ENCODE measurements at regions not wholly inside any gene's neighbourhood (a gene's known extent, or its start where the extent isn't known, plus 50 kb on each side); places are given as distances from the start of the nearest gene placed in this dataset.

DNA sequence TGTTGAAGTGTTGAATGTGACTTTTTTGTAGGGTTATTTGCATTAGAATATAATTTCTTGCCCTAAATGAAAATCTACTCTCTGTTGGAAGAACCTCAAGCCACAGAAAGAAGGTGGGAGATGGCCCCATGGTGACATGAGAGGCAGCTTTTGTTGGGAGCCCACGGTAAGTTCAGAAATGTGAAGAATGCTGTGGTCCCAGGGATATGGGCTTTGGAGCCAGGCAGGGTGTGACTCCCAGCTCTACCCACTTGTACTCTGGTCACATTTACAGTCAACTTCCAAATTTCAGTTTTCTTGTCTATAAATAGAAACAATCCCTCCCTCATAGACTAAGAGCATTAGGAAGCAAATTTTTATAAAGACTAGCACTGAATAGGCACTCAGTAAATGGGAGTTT, 177.8 kb downstream of the RAB28 start:
- Histone ChIP-seq H3K9me2 (ENCODE audit: insufficient read depth, low read length) (no peaks in the 10 kb centered on the region), H3K27me3 (ENCODE audit: insufficient read depth, low read depth, low read length) (no peaks in the 10 kb centered on the region), H3K9ac (ENCODE audit: low read length) (no peak overlapping the region), H4K20me1 (ENCODE audit: insufficient read depth) (no peaks in the 10 kb centered on the region), H3K27ac (ENCODE audit: low read length) (no peak overlapping the region), H3K4me2 (ENCODE audit: low read length) (no peak overlapping the region), H3K4me3 (ENCODE audit: low read length) (no peak overlapping the region), H3K36me3 (ENCODE audit: insufficient read depth, low read length) (no peaks in the 10 kb centered on the region), H2AFZ (ENCODE audit: low read depth, low read length) (no peak overlapping the region), H3F3A (ENCODE audit: insufficient read depth, low read length, poor library complexity, severe bottlenecking) (no peaks in the 10 kb centered on the region), H3K79me2 (replicated peaks; ENCODE audit: insufficient read depth, low read length) (no peaks in the 10 kb centered on the region), H3K9me3 (ENCODE audit: low read length) (no peaks in the 10 kb centered on the region)
- no peak for TF ChIP-seq EP300 (conservative IDR thresholded peaks at IDR 0.05; ENCODE audit: poor library complexity, severe bottlenecking)
- TF ChIP-seq EZH2 (IDR thresholded peaks at IDR 0.05; ENCODE audit: borderline replicate concordance, insufficient read depth, low read length, poor library complexity, severe bottlenecking) = no peak
- no peak for TF ChIP-seq MXI1 (conservative IDR thresholded peaks at IDR 0.05; ENCODE audit: poor library complexity, severe bottlenecking)

DNA sequence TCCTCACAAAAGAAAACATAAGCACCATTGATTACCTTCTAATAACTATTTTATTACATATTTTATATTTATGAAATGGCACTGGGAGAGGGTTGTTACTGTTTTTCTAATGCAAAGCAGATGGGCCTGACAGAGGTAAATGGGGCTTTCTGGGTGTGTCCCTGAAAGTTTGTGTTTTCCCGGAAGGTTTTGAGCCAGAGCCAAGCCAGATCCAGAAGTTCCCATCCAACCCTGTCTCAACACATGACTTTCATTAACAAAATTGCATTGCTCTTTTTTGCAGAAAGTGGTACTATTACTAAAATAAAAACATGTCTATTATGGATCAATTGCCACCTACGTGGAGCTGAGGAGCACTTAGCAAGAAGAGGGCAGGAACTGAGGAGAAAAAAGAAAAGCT, 181.3 kb downstream of the RAB28 start:
- Histone ChIP-seq H3K79me2 (replicated peaks; ENCODE audit: insufficient read depth, low read length) (no peaks in the 10 kb centered on the region), H2AFZ (ENCODE audit: low read depth, low read length) (no peak overlapping the region), H3K36me3 (ENCODE audit: insufficient read depth, low read length) (no peaks in the 10 kb centered on the region), H3K27ac (ENCODE audit: low read length) (no peak overlapping the region), H3K9me3 (ENCODE audit: low read length) (no peaks in the 10 kb centered on the region), H3K4me3 (ENCODE audit: low read length) (no peak overlapping the region), H3K27me3 (ENCODE audit: insufficient read depth, low read depth, low read length) (no peaks in the 10 kb centered on the region), H3F3A (ENCODE audit: insufficient read depth, low read length, poor library complexity, severe bottlenecking) (no peaks in the 10 kb centered on the region), H3K4me2 (ENCODE audit: low read length) (no peak overlapping the region), H4K20me1 (ENCODE audit: insufficient read depth) (no peaks in the 10 kb centered on the region), H3K9ac (ENCODE audit: low read length) (no peak overlapping the region), H3K9me2 (ENCODE audit: insufficient read depth, low read length) (no peaks in the 10 kb centered on the region)
- TF ChIP-seq SMC3 (conservative IDR thresholded peaks at IDR 0.05; ENCODE audit: poor library complexity) (no peak), RAD21 (conservative IDR thresholded peaks at IDR 0.05) (no peak), POLR2AphosphoS5 (IDR thresholded peaks at IDR 0.05) (no peak), MXI1 (conservative IDR thresholded peaks at IDR 0.05; ENCODE audit: poor library complexity, severe bottlenecking) (no peak), TAF1 (IDR thresholded peaks at IDR 0.05; ENCODE audit: low read depth) (no peak), EZH2 (IDR thresholded peaks at IDR 0.05; ENCODE audit: borderline replicate concordance, insufficient read depth, low read length, poor library complexity, severe bottlenecking) (no peak), EP300 (conservative IDR thresholded peaks at IDR 0.05; ENCODE audit: poor library complexity, severe bottlenecking) (no peak)
- TF ChIP-seq, protein P1, sequence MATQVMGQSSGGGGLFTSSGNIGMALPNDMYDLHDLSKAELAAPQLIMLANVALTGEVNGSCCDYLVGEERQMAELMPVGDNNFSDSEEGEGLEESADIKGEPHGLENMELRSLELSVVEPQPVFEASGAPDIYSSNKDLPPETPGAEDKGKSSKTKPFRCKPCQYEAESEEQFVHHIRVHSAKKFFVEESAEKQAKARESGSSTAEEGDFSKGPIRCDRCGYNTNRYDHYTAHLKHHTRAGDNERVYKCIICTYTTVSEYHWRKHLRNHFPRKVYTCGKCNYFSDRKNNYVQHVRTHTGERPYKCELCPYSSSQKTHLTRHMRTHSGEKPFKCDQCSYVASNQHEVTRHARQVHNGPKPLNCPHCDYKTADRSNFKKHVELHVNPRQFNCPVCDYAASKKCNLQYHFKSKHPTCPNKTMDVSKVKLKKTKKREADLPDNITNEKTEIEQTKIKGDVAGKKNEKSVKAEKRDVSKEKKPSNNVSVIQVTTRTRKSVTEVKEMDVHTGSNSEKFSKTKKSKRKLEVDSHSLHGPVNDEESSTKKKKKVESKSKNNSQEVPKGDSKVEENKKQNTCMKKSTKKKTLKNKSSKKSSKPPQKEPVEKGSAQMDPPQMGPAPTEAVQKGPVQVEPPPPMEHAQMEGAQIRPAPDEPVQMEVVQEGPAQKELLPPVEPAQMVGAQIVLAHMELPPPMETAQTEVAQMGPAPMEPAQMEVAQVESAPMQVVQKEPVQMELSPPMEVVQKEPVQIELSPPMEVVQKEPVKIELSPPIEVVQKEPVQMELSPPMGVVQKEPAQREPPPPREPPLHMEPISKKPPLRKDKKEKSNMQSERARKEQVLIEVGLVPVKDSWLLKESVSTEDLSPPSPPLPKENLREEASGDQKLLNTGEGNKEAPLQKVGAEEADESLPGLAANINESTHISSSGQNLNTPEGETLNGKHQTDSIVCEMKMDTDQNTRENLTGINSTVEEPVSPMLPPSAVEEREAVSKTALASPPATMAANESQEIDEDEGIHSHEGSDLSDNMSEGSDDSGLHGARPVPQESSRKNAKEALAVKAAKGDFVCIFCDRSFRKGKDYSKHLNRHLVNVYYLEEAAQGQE (IDR thresholded peaks at IDR 0.05; ENCODE audit: borderline replicate concordance) = no peak
- TF ChIP-seq, protein P2, sequence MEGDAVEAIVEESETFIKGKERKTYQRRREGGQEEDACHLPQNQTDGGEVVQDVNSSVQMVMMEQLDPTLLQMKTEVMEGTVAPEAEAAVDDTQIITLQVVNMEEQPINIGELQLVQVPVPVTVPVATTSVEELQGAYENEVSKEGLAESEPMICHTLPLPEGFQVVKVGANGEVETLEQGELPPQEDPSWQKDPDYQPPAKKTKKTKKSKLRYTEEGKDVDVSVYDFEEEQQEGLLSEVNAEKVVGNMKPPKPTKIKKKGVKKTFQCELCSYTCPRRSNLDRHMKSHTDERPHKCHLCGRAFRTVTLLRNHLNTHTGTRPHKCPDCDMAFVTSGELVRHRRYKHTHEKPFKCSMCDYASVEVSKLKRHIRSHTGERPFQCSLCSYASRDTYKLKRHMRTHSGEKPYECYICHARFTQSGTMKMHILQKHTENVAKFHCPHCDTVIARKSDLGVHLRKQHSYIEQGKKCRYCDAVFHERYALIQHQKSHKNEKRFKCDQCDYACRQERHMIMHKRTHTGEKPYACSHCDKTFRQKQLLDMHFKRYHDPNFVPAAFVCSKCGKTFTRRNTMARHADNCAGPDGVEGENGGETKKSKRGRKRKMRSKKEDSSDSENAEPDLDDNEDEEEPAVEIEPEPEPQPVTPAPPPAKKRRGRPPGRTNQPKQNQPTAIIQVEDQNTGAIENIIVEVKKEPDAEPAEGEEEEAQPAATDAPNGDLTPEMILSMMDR (IDR thresholded peaks at IDR 0.05; ENCODE audit: poor library complexity, severe bottlenecking) = no peak

DNA sequence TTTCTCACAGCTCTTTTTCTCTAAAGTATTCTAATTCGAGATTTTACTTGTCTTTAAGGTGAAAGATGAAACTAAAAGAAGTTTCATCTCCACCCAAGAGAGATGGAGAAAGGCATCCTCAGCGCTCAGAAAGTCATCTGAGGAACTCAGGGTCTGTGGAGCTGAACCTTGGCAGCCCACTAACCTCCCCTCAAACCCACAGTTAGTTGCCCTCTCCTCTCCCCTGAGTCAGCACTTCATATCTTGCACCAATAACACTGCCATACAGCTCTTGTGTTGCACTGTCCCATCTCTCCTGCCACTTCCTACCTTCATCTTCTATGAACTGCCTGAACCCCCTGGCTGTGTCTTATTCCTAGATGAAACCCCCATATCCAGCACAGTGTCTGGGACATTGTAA, 184.8 kb downstream of the RAB28 start:
- TF ChIP-seq POLR2AphosphoS5 (IDR thresholded peaks at IDR 0.05) (no peak), EZH2 (IDR thresholded peaks at IDR 0.05; ENCODE audit: borderline replicate concordance, insufficient read depth, low read length, poor library complexity, severe bottlenecking) (no peak), SMC3 (conservative IDR thresholded peaks at IDR 0.05; ENCODE audit: poor library complexity) (no peak), EP300 (conservative IDR thresholded peaks at IDR 0.05; ENCODE audit: poor library complexity, severe bottlenecking) (no peak), MXI1 (conservative IDR thresholded peaks at IDR 0.05; ENCODE audit: poor library complexity, severe bottlenecking) (no peak), RAD21 (conservative IDR thresholded peaks at IDR 0.05) (no peak), TAF1 (IDR thresholded peaks at IDR 0.05; ENCODE audit: low read depth) (no peak)
- TF ChIP-seq, protein P2 (IDR thresholded peaks at IDR 0.05; ENCODE audit: poor library complexity, severe bottlenecking) = no peak
- TF ChIP-seq, protein P1 (IDR thresholded peaks at IDR 0.05; ENCODE audit: borderline replicate concordance) = no peak
- H3K27ac ChIP-seq (ENCODE audit: low read length) = no peak overlapping the region
- H3K9me2 ChIP-seq (ENCODE audit: insufficient read depth, low read length) = no peaks in the 10 kb centered on the region
- H3K4me3 ChIP-seq (ENCODE audit: low read length) = no peak overlapping the region
- H3K4me2 ChIP-seq (ENCODE audit: low read length) = no peak overlapping the region
- H4K20me1 ChIP-seq (ENCODE audit: insufficient read depth) = no peaks in the 10 kb centered on the region
- H3K9me3 ChIP-seq (ENCODE audit: low read length) = no peaks in the 10 kb centered on the region
- no peaks in the 10 kb centered on the region for H3K79me2 ChIP-seq (replicated peaks; ENCODE audit: insufficient read depth, low read length)
- no peak overlapping the region for H3K9ac ChIP-seq (ENCODE audit: low read length)
- H3K36me3 ChIP-seq (ENCODE audit: insufficient read depth, low read length) = no peaks in the 10 kb centered on the region
- no peak overlapping the region for H2AFZ ChIP-seq (ENCODE audit: low read depth, low read length)
- H3F3A ChIP-seq (ENCODE audit: insufficient read depth, low read length, poor library complexity, severe bottlenecking) = no peaks in the 10 kb centered on the region
- H3K27me3 ChIP-seq (ENCODE audit: insufficient read depth, low read depth, low read length) = no peaks in the 10 kb centered on the region
